ENCODE measurements at regions not wholly inside any gene's neighbourhood (a gene's known extent, or its start where the extent isn't known, plus 50 kb on each side); places are given as distances from the start of the nearest gene placed in this dataset.
A peak's percentile ranks its signal among the peaks of the same experiment; 100 is the strongest.

- FAIRE-seq: no peak
- DNase-seq (ENCODE audit: insufficient read length, low spot score): no peak
Observed at GRCh38 chr11:95556342-95557163, 233.0 kb downstream of the FAM76B start.

- FAIRE-seq (no peak), DNase-seq (ENCODE audit: insufficient read length, low spot score) (no peak)
Observed at GRCh38 chr11:95556011-95556341, 233.6 kb downstream of the FAM76B start.

GRCh38 chr11:95554911-95555310 lies 234.7 kb downstream of the FAM76B start:
- DNase-seq (ENCODE audit: insufficient read length, low spot score) (no peak), FAIRE-seq (no peak)

DNA sequence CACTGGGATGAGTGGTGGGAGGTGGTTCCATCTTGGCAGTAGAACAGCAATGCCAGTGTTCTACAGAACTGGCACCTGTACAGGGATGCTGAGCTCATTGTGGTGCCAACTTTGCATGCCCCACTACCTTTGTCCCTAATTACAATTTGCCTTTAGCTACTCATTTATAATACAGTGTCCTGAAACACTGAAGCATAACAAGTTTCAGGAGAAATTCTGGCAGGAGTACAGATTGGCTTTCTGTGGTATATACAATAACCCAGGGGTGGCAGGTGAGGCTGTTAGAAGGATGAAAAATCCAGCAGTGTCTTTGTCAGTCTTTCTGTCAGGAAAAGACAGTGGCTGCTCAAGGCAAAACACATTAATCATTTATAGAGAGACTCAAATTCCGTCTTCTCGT lies 240.3 kb downstream of the FAM76B start:
- DNase-seq (ENCODE audit: insufficient read length, low spot score) (no peak), FAIRE-seq (no peak)

- DNase-seq (ENCODE audit: insufficient read length, low spot score) (no peak), FAIRE-seq (no peak)
Observed at GRCh38 chr11:95548416-95548815, 241.2 kb downstream of the FAM76B start.

GRCh38 chr11:95547976-95548375 lies 241.6 kb downstream of the FAM76B start:
- DNase-seq (ENCODE audit: insufficient read length, low spot score) (no peak), FAIRE-seq (no peak)

GRCh38 chr11:95547186-95547585 lies 242.4 kb downstream of the FAM76B start:
- FAIRE-seq (no peak), DNase-seq (ENCODE audit: insufficient read length, low spot score) (no peak)

- no peak for FAIRE-seq
Observed at GRCh38 chr11:95545116-95545875, 244.3 kb downstream of the FAM76B start.

GRCh38 chr11:95544095-95544856 lies 245.3 kb downstream of the FAM76B start:
- FAIRE-seq: no peak
- DNase-seq (ENCODE audit: insufficient read length, low spot score): no peak

More at GRCh38 chr11:95545116-95545875, 244.3 kb downstream of the FAM76B start:
- DNase-seq (ENCODE audit: insufficient read length, low spot score): no peak

DNA sequence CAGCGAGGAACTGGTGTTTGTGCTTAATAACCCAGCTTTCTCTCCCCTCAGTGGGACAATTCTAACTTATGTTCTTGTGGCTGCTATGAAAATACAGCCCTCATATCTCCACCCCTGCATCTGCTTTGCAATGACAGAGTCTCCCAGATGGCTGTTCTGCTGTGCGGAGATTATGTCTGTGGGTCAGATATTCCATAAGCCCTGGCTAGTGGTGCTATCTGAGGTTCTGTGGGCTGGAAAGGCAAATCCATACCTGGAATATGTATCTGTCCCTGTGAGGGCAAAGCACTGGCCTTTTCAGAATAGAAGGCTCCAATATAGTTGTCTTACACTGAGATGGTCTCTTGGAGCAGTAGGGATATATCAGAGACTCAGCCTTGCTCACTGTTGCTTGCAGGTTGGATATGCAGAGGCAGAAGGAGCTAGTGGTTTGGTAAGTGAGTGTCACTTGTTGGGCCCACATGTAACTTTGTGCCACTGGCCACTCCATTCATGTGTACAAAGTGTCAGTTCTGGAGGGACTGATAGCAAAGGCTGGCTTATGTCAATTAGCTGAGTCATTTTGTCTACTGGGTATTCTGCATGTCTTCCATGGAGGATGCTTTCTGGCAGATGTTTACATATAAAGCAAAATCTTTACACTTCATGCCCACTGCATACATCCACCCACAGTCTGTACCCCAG lies 246.6 kb downstream of the FAM76B start:
- FAIRE-seq (no peak), DNase-seq (ENCODE audit: insufficient read length, low spot score) (no peak)

GRCh38 chr11:95541715-95542114 lies 247.9 kb downstream of the FAM76B start:
- no peak for FAIRE-seq
- DNase-seq (ENCODE audit: insufficient read length, low spot score): no peak

GRCh38 chr11:95536047-95536690 lies 253.4 kb downstream of the FAM76B start:
- peak; percentile 40 for FAIRE-seq
- DNase-seq (ENCODE audit: insufficient read length, low spot score): no peak

- FAIRE-seq: no peak
- DNase-seq (ENCODE audit: insufficient read length, low spot score): no peak
Observed at GRCh38 chr11:95534809-95535208, 254.8 kb downstream of the FAM76B start.

- FAIRE-seq: no peak
- no peak for DNase-seq (ENCODE audit: insufficient read length, low spot score)
Observed at GRCh38 chr11:95534226-95534625, 255.4 kb downstream of the FAM76B start.

GRCh38 chr11:95531116-95531515 lies 258.5 kb downstream of the FAM76B start:
- DNase-seq (ENCODE audit: insufficient read length, low spot score) (no peak), FAIRE-seq (no peak)

DNA sequence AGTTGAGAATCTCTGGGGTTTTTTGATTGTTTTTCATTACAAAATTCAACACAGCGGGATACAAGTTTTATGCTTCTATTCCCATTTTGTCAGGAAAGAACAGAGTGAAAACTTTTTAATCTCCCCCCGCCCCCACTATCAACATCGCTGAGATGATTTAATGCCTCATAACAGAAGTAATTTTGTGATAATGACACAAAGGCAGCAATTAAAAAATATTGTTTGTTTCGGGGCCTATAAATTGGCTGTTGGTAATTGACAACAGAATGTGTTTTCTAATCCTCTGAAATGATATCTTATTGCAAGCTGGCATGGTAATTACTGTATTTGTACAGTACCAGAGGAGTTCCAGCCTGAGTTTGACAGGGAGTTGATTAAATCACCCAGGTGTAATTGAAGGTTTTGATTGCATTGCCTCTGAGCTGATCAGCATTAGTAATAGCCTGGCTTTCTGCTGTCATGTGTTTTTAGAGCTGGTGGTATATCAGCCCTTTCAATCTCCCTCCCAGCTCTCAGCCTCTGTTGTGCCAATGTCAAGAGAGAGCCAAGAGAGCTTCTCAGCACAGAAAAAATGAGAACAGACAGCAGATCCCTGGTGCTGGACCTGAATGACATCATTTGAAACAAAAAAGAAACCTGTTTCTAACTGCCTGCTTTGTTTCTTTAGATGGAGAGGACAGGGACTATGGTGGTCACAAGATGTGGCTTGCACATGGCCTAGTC lies 265.1 kb downstream of the FAM76B start:
- DNase-seq (ENCODE audit: insufficient read length, low spot score) (no peak), FAIRE-seq (no peak)

DNA sequence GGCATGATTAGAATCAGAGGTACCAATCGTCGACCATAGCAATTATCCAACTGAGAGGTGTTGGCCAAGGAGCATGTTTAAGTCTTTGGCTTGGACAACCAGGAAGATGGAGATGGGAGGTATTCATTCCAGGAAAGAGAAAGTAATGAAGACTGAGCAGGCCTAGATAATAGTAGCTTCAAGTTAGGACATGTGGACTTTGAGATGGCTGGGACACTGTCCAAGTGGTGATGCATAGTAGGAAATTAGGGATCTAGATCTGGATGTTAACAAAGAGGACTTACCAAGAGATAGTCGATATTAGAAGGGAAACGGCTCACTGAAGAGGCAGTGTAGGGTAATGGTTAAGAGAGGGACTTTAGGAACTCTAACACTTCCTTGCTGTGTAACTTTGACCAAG lies 266.7 kb downstream of the FAM76B start:
- DNase-seq (ENCODE audit: insufficient read length, low spot score): no peak
- no peak for FAIRE-seq

DNA sequence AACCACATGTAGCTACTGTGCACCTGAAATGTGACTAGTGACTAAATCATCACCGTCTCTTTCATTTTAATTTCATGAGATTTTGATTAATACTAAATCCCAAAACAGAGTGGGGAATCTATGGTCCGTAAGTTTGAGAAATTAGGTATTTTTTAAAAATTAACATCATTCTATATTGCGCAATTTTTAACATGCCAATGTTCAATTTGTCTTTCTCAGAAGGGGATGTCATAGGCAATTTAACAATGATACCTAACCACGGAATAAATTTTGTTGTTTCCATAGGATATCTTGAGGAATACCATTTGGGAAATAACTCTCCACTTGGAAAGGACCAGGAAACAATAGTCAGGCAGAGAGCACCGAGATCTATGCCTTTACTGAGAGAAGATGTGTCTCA lies 267.7 kb downstream of the FAM76B start:
- FAIRE-seq (no peak), DNase-seq (ENCODE audit: insufficient read length, low spot score) (no peak)

GRCh38 chr11:95521133-95521542 lies 268.4 kb downstream of the FAM76B start:
- DNase-seq (ENCODE audit: insufficient read length, low spot score) (no peak), FAIRE-seq (no peak)
